ENCODE measurements at regions not wholly inside any gene's neighbourhood (a gene's known extent, or its start where the extent isn't known, plus 50 kb on each side); places are given as distances from the start of the nearest gene placed in this dataset.

DNA sequence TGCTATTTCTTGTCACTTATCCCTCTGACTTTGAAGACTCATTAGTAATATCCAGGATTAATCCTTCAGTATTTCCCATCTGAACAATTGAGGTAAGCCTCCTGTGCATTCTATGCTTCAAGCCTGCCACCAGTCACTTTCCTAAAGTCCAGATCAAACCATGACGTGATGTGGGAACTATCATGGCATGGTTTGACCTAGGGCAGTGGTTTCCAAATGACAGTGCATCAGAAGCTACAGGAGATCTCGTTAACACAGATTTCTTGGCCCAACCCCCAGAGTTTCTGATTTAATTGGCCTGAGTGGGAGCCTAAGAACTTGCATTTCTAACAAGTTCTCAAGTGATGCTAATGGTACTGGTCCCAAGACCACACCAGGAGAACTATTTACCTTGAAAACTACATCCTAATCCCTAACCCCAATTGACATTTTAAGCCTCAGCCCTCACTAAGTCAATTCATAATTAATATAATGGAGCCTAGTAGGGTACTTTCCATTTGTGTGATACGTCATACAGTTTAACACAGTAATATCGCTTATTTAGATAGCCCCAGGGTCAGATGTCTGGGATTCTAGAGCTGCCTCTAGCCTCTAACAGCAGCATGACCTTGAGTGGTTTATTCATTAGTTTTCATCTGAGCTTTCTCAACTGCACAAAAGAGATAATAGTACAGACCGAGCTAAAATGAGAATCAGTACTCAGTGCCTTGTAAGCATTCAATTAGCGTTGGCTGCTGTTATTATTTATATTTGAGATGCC is 907.6 kb downstream of the TFAP2A start:
- no peak overlapping the region for H3K4me3 ChIP-seq
- H3K27ac ChIP-seq, result no peak overlapping the region
- 47 to 57% (median 48%) methylated on average over 6 of the region's 6 CpGs for WGBS, 4 donors
- H3K9me3 ChIP-seq (replicated peaks in 1 of 3), result no peaks in the 10 kb centered on the region
- no peak for DNase-seq
- no peaks in the 10 kb centered on the region for H3K4me1 ChIP-seq (replicated peaks in 1 of 2)
- no peaks in the 10 kb centered on the region for H3K36me3 ChIP-seq (replicated peaks in 1 of 2)
- intact Hi-C loops (cut with DNase I), result no loop called here
- TF ChIP-seq, protein P1, sequence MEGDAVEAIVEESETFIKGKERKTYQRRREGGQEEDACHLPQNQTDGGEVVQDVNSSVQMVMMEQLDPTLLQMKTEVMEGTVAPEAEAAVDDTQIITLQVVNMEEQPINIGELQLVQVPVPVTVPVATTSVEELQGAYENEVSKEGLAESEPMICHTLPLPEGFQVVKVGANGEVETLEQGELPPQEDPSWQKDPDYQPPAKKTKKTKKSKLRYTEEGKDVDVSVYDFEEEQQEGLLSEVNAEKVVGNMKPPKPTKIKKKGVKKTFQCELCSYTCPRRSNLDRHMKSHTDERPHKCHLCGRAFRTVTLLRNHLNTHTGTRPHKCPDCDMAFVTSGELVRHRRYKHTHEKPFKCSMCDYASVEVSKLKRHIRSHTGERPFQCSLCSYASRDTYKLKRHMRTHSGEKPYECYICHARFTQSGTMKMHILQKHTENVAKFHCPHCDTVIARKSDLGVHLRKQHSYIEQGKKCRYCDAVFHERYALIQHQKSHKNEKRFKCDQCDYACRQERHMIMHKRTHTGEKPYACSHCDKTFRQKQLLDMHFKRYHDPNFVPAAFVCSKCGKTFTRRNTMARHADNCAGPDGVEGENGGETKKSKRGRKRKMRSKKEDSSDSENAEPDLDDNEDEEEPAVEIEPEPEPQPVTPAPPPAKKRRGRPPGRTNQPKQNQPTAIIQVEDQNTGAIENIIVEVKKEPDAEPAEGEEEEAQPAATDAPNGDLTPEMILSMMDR (IDR thresholded peaks at IDR 0.05), result no peak
- TF ChIP-seq POLR2A (IDR thresholded peaks at IDR 0.05), result no peak
- H3K27me3 ChIP-seq, result no peaks in the 10 kb centered on the region

DNA sequence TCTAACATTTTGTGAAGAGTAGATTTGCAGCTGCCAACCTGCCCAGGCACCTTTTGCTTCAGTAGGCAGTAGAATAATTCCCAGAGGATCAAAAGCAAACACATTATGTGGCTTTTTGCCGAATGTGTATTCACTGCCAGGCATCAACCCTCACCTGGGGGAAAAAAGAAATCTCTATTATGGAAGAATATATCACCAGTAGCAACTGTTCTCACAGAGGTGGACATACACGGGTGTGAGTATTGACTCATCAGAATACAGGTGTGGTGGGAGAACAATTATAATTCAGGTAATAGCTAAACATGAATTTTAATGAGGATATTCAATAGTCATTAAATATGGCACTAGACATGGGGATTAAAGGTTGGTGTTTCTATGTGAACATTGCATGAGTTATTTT is 910.7 kb downstream of the TFAP2A start:
- intact Hi-C loops (cut with DNase I), result no loop called here
- Histone ChIP-seq H3K27ac (no peak overlapping the region), H3K9me3 (replicated peaks in 1 of 3) (no peaks in the 10 kb centered on the region), H3K4me1 (replicated peaks in 1 of 2) (no peaks in the 10 kb centered on the region), H3K36me3 (replicated peaks in 1 of 2) (no peaks in the 10 kb centered on the region), H3K27me3 (no peaks in the 10 kb centered on the region), H3K4me3 (no peak overlapping the region)
- TF ChIP-seq POLR2A (IDR thresholded peaks at IDR 0.05), result no peak
- TF ChIP-seq, protein P1 (IDR thresholded peaks at IDR 0.05), result no peak
- WGBS, 4 donors, result 56 to 85% (median 66%) methylated on average over 2 of the region's 2 CpGs
- no peak for DNase-seq

DNA sequence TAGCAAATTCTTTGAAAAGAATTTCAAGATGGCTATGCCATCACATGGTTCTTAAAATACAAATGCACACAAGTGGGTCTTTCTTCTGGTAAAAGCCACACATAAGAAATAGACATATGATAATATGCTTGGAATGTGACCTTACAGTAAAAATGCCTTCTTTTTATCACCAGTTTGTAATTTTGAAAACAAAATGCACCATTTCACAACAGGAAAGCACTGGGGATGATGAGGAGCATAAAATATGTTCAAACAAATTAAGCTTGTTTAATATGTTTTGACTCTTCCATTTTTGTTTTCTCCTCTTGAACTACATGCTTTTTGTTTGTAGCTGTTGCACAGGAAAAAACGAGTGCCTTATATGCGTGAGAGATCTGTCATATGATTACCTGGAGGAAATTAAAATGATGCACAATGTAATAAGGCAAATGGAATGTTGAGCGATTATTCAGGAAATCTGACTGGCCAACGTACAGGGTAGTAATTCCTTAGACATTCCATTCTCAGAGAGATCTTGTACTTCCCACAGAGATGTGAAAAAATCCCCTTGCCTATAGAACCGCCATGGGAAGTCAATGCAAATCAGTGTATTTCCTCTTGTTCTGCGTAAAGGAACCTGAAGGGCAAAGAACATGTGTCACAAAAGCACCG is 911.6 kb downstream of the TFAP2A start:
- no peak for DNase-seq
- 41 to 50% (median 47%) methylated on average over 7 of the region's 7 CpGs for WGBS, 4 donors
- no peaks in the 10 kb centered on the region for H3K9me3 ChIP-seq (replicated peaks in 1 of 3)
- H3K36me3 ChIP-seq (replicated peaks in 1 of 2), result no peaks in the 10 kb centered on the region
- intact Hi-C loops (cut with DNase I), result no loop called here
- no peaks in the 10 kb centered on the region for H3K4me1 ChIP-seq (replicated peaks in 1 of 2)
- H3K27ac ChIP-seq, result no peak overlapping the region
- no peak for TF ChIP-seq POLR2A (IDR thresholded peaks at IDR 0.05)
- TF ChIP-seq, protein P1 (IDR thresholded peaks at IDR 0.05), result no peak
- H3K27me3 ChIP-seq, result no peaks in the 10 kb centered on the region
- no peak overlapping the region for H3K4me3 ChIP-seq

DNA sequence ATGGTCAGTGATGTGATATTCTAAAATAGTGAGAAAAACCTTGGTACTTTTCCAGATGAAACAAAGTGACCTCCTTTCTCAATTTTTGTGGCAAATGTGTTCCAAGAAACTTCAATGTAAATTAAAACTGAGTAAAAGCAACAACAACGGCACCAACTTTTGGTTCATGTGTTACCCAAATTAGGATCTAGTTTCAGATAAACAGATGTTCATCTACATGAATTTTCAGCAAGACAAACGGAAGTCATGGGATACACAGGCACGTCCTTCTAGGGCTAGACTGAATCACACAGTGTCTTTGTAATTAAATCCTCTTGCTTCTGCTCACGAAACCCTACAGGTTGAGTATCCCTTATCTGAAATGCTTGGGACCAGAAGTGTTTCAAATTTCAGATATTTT is 915.2 kb downstream of the TFAP2A start:
- H3K36me3 ChIP-seq (replicated peaks in 1 of 2), result no peaks in the 10 kb centered on the region
- H3K27ac ChIP-seq, result no peak overlapping the region
- H3K4me3 ChIP-seq, result no peak overlapping the region
- no peaks in the 10 kb centered on the region for H3K9me3 ChIP-seq (replicated peaks in 1 of 3)
- whole genome bisulfite sequencing, 4 donors, result 59 to 71% (median 65%) methylated on average over 4 of the region's 4 CpGs
- no peaks in the 10 kb centered on the region for H3K27me3 ChIP-seq
- TF ChIP-seq POLR2A (IDR thresholded peaks at IDR 0.05), result no peak
- TF ChIP-seq, protein P1 (IDR thresholded peaks at IDR 0.05), result no peak
- H3K4me1 ChIP-seq (replicated peaks in 1 of 2), result no peaks in the 10 kb centered on the region
- DNase-seq, result no peak
- intact Hi-C loops (cut with DNase I), result no loop called here
